ENCODE measurements at regions not wholly inside any gene's neighbourhood (a gene's known extent, or its start where the extent isn't known, plus 50 kb on each side); places are given as distances from the start of the nearest gene placed in this dataset.

- Histone ChIP-seq H3K36me3 (ENCODE audit: insufficient read depth, low read length) (no peaks in the 10 kb centered on the region), H3K4me1 (ENCODE audit: insufficient read depth, low read length) (peaks cover 66% of the 10 kb centered on the region), H3K9me3 (ENCODE audit: control insufficient read depth in 1 of 2, insufficient read depth in 1 of 2, low read length in 2 of 2) (no peaks in the 10 kb centered on the region), H3K4me3 (ENCODE audit: low read length) (peak overlapping the region; percentile 63), H3K27me3 (ENCODE audit: control insufficient read depth in 1 of 2, insufficient read depth in 2 of 2, low read length in 2 of 2) (no peaks in the 10 kb centered on the region), H3K27ac (ENCODE audit: low read depth in 1 of 2, low read length in 2 of 2) (peak overlapping the region; percentile 82 to 91)
- Mint-ChIP-seq H3K27ac (peak overlapping the region; percentile 79), H3K4me3 (peak overlapping the region; percentile 88), H3K27me3 (no peaks in the 10 kb centered on the region), H3K4me1 (ENCODE audit: low read depth) (peaks cover 69% of the 10 kb centered on the region), H3K36me3 (ENCODE audit: low read depth) (no peaks in the 10 kb centered on the region), H3K9me3 (no peaks in the 10 kb centered on the region)
- ATAC-seq (ENCODE audit: poor library complexity) (no peak), DNase-seq (peak in 2 of 14 experiments; percentile 16 to 38)
- no peak for TF ChIP-seq CTCF (IDR thresholded peaks at IDR 0.05)
- ChIA-PET POLR2A (interaction anchor here (0.9 to 7.5 kb wide), 14 partner anchors 9 to 96 kb away, joined by 3 to 224 read pairs (median 19); partner anchors contain the start of gene CHD2), CTCF (interaction anchor here (1.3 to 4.1 kb wide), 4 partner anchors 10 to 99 kb away, joined by 3 to 37 read pairs (median 10); no protein-coding TSS in a partner anchor)
- intact Hi-C loops (cut with DNase I, micrococcal nuclease): no loop called here
Observed at GRCh38 chr15:92818651-92819277, 81.4 kb upstream of the CHD2 start.

- ATAC-seq (ENCODE audit: poor library complexity) (peak; percentile 22), DNase-seq (peak in 1 of 14 experiments; percentile 19)
- Mint-ChIP-seq H3K4me1 (ENCODE audit: low read depth) (peaks cover 61% of the 10 kb centered on the region), H3K36me3 (ENCODE audit: low read depth) (no peaks in the 10 kb centered on the region), H3K27ac (peak overlapping the region; percentile 79), H3K27me3 (no peaks in the 10 kb centered on the region), H3K9me3 (no peaks in the 10 kb centered on the region), H3K4me3 (peak overlapping the region; percentile 88)
- POLR2A ChIA-PET: interaction anchor here (0.7 to 7.5 kb wide), 19 partner anchors 10 to 95 kb away, joined by 3 to 224 read pairs (median 9); partner anchors contain the start of gene CHD2
- Histone ChIP-seq H3K27me3 (ENCODE audit: control insufficient read depth in 1 of 2, insufficient read depth in 2 of 2, low read length in 2 of 2) (no peaks in the 10 kb centered on the region), H3K36me3 (ENCODE audit: insufficient read depth, low read length) (no peaks in the 10 kb centered on the region), H3K27ac (ENCODE audit: low read depth in 1 of 2, low read length in 2 of 2) (peak overlapping the region; percentile 82 to 91), H3K4me3 (ENCODE audit: low read length) (peak overlapping the region; percentile 63), H3K9me3 (ENCODE audit: control insufficient read depth in 1 of 2, insufficient read depth in 1 of 2, low read length in 2 of 2) (no peaks in the 10 kb centered on the region), H3K4me1 (ENCODE audit: insufficient read depth, low read length) (peaks cover 59% of the 10 kb centered on the region)
- CTCF ChIA-PET: interaction anchor here (0.6 to 4.1 kb wide), 8 partner anchors 10 to 98 kb away, joined by 3 to 37 read pairs (median 4); no protein-coding TSS in a partner anchor
- intact Hi-C loops (cut with DNase I, micrococcal nuclease): loop anchor here in 1 of 2 experiments (1.0 kb wide), 2 partner anchors 10 to 13 kb away; no protein-coding TSS in a partner anchor
- no peak for TF ChIP-seq CTCF (IDR thresholded peaks at IDR 0.05)
Observed at GRCh38 chr15:92819278-92820235, 80.6 kb upstream of the CHD2 start.
